Mesenchymal stem cell (in vitro differentiated cells and primary cell): ENCODE measurements at regions not wholly inside any gene's neighbourhood (a gene's known extent, or its start where the extent isn't known, plus 50 kb on each side); places are given as distances from the start of the nearest gene placed in this dataset.

ENCODE experiments used
- DNase-seq: peaks from one replicate; pipeline ENCODE4 v3.0.0-alpha.2; 2013
- H2AFZ ChIP-seq: one replicate; pipeline ENCODE4 v1.6.1; 2013; ENCODE audit warnings: low read depth, mild to moderate bottlenecking, control low read depth, inconsistent platforms, low read length, moderate library complexity
- H2AK5ac ChIP-seq: 2 replicates; pipeline ENCODE4 v1.6.1; 2013; ENCODE audit warnings: low read length, moderate library complexity, mild to moderate bottlenecking, inconsistent platforms; ENCODE audit not compliant: severe bottlenecking
- H2BK120ac ChIP-seq: one replicate; pipeline ENCODE4 v1.6.1; 2013; ENCODE audit warnings: low read depth, mild to moderate bottlenecking, inconsistent platforms, low read length, moderate library complexity
- H2BK12ac ChIP-seq, 2 experiments: one replicate each; pipeline ENCODE4 v1.6.1; 2013; ENCODE audit warnings: inconsistent platforms in 2 of 2, low read length in 2 of 2, mild to moderate bottlenecking in 2 of 2, moderate library complexity in 2 of 2, control low read depth in 1 of 2
- H2BK15ac ChIP-seq: one replicate; pipeline ENCODE4 v1.6.1; 2013; ENCODE audit warnings: mild to moderate bottlenecking, low read depth, inconsistent platforms; ENCODE audit not compliant: poor library complexity, severe bottlenecking
- H2BK5ac ChIP-seq: 2 replicates; pipeline ENCODE4 v1.6.1; 2013; ENCODE audit warnings: low read depth, mild to moderate bottlenecking, low read length, control low read depth, inconsistent platforms; ENCODE audit not compliant: poor library complexity, severe bottlenecking
- H3K14ac ChIP-seq, 2 experiments: one replicate each; pipeline ENCODE4 v1.6.1; 2013; ENCODE audit warnings: inconsistent platforms in 2 of 2, low read length in 2 of 2, control low read depth in 1 of 2, mild to moderate bottlenecking in 1 of 2, moderate library complexity in 1 of 2
- H3K18ac ChIP-seq, 2 experiments: one replicate each; pipeline ENCODE4 v1.6.1; 2013; ENCODE audit warnings: inconsistent platforms in 2 of 2, low read length in 2 of 2, control low read depth in 1 of 2, low read depth in 1 of 2, mild to moderate bottlenecking in 1 of 2
- H3K23ac ChIP-seq, 2 experiments: one replicate each; pipeline ENCODE4 v1.6.1; 2013; ENCODE audit warnings: inconsistent platforms in 2 of 2, low read length in 2 of 2, mild to moderate bottlenecking in 2 of 2, moderate library complexity in 2 of 2, control low read depth in 1 of 2
- H3K27ac ChIP-seq: 2 replicates; pipeline ENCODE4 v1.5.1; 2013; ENCODE audit warnings: mild to moderate bottlenecking, moderate library complexity, low read length, control low read depth, inconsistent platforms; ENCODE audit not compliant: poor library complexity, severe bottlenecking
- H3K27me3 ChIP-seq, 2 experiments: 2 replicates each; pipeline versions ENCODE4 v1.6.1 to v1.7.0; 2013; ENCODE audit warnings: low read length in 2 of 2, mild to moderate bottlenecking in 2 of 2, moderate library complexity in 2 of 2, control low read depth in 1 of 2, inconsistent platforms in 1 of 2; ENCODE audit not compliant: control insufficient read depth in 1 of 2, insufficient read depth in 1 of 2
- H3K36me3 ChIP-seq, 2 experiments: 2 replicates each; pipeline versions ENCODE4 v1.6.1 to v1.7.0; 2013; ENCODE audit warnings: low read length in 2 of 2, control low read depth in 1 of 2, inconsistent platforms in 1 of 2, low read depth in 1 of 2, mild to moderate bottlenecking in 1 of 2; ENCODE audit not compliant: insufficient read depth in 2 of 2, control insufficient read depth in 1 of 2
- H3K4ac ChIP-seq, 2 experiments: one replicate each; pipeline ENCODE4 v1.6.1; 2013; ENCODE audit warnings: inconsistent platforms in 2 of 2, low read length in 2 of 2, mild to moderate bottlenecking in 2 of 2, moderate library complexity in 2 of 2, control low read depth in 1 of 2, low read depth in 1 of 2
- H3K4me1 ChIP-seq: 2 replicates; pipeline ENCODE4 v1.6.1; 2013; ENCODE audit warnings: low read depth, low read length, control low read depth; ENCODE audit not compliant: control insufficient read depth, insufficient read depth
- H3K4me2 ChIP-seq: 2 replicates; pipeline ENCODE4 v1.6.1; 2013; ENCODE audit warnings: low read length, mild to moderate bottlenecking, inconsistent platforms; ENCODE audit not compliant: poor library complexity, severe bottlenecking
- H3K4me3 ChIP-seq, 2 experiments: 2 replicates each; pipeline versions ENCODE4 v1.5.1 to v1.7.0; 2013; ENCODE audit warnings: low read length in 2 of 2, mild to moderate bottlenecking in 2 of 2, control low read depth in 1 of 2, low read depth in 1 of 2; ENCODE audit not compliant: insufficient read depth in 1 of 2
- H3K79me1 ChIP-seq: replicated peaks from 2 replicates; pipeline ENCODE4 v1.6.1; 2013; ENCODE audit warnings: mild to moderate bottlenecking, control low read depth, low read length, inconsistent platforms; ENCODE audit not compliant: poor library complexity, severe bottlenecking
- H3K9ac ChIP-seq: 2 replicates; pipeline ENCODE4 v1.7.0; 2013; ENCODE audit warnings: mild to moderate bottlenecking, low read length, moderate library complexity
- H3K9me3 ChIP-seq: 2 replicates; pipeline ENCODE4 v1.7.0; 2013; ENCODE audit warnings: mild to moderate bottlenecking, low read length; ENCODE audit not compliant: control insufficient read depth
- H4K8ac ChIP-seq: one replicate; pipeline ENCODE4 v1.6.1; 2013; ENCODE audit warnings: inconsistent platforms, mild to moderate bottlenecking, low read length, moderate library complexity
- H4K91ac ChIP-seq: one replicate; pipeline ENCODE4 v1.6.1; 2013; ENCODE audit warnings: mild to moderate bottlenecking, low read length, inconsistent platforms
- WGBS: methylation state at CpG from one replicate; pipeline ENCODE4 v1.1.7; 2013; ENCODE audit warnings: mixed read lengths; 5-methylcytosine and 5-hydroxymethylcytosine counted together

DNA sequence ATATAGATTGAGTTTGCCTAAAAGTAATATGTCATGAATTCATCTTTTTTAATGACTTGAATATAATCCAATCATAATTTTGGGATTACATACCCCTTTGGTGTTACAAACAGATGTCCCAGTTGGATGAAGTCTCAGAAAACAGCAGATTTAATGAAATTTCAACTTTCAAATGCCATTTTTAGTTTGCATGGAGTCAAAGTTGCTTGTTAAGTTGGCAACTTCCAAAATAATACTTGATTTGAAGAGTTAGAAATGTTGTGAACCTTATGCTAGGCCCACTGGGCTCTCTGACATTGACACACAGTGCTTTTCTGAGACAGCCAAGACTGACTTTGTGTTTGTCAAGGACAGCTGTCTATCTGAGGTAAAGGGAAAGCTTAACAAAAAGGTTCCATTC, 248.1 kb downstream of the KIF20B start:
- Histone ChIP-seq H2AK5ac (no peak overlapping the region), H3K4me2 (no peak overlapping the region), H4K8ac (no peak overlapping the region), H3K4me3 (no peak overlapping the region), H3K36me3 (no peaks in the 10 kb centered on the region), H3K23ac (no peak overlapping the region), H3K79me1 (no peaks in the 10 kb centered on the region), H3K4me1 (no peaks in the 10 kb centered on the region), H2BK120ac (no peak overlapping the region), H3K27me3 (peaks cover 0 to 10% of the 10 kb centered on the region in 2 experiments), H2BK12ac (no peak overlapping the region), H3K9ac (no peak overlapping the region), H2BK15ac (no peak overlapping the region), H2BK5ac (no peak overlapping the region), H3K27ac (no peak overlapping the region), H3K9me3 (no peaks in the 10 kb centered on the region), H3K4ac (no peak overlapping the region), H3K18ac (no peak overlapping the region), H4K91ac (no peak overlapping the region), H2AFZ (no peak overlapping the region), H3K14ac (no peak overlapping the region)
- DNase-seq: no peak

DNA sequence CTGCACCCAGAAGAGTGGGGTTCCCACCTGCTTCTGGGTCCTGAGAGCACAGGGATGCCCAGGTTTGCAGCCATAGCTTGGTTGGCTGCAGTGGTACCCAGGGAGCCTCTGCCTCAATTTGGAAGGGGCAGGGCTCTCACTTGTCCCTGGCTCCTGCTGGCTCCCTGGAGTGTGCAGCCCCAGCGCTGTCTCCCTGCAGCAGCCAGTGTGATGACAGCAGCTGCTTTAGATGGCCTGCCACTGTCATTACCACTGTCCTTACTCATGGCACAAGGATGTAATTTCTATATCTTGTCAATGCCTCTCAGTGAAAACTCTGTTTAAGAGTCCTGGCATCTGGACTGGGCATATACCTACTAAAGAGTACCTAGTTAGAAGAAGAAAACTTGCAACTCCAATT, 250.9 kb downstream of the KIF20B start:
- no peak overlapping the region for H3K4ac ChIP-seq
- H2AK5ac ChIP-seq: no peak overlapping the region
- no peaks in the 10 kb centered on the region for H3K36me3 ChIP-seq
- no peak overlapping the region for H3K4me3 ChIP-seq
- H3K9me3 ChIP-seq: no peaks in the 10 kb centered on the region
- no peak for DNase-seq
- H3K9ac ChIP-seq: no peak overlapping the region
- H2BK120ac ChIP-seq: no peak overlapping the region
- H3K27ac ChIP-seq: no peak overlapping the region
- 100% methylated on average over 1 of the region's 1 CpG for WGBS
- no peak overlapping the region for H4K91ac ChIP-seq
- H3K4me2 ChIP-seq: no peak overlapping the region
- H2BK12ac ChIP-seq: no peak overlapping the region
- H2AFZ ChIP-seq: no peak overlapping the region
- no peak overlapping the region for H2BK15ac ChIP-seq
- no peaks in the 10 kb centered on the region for H3K4me1 ChIP-seq
- no peak overlapping the region for H3K18ac ChIP-seq
- no peaks in the 10 kb centered on the region for H3K79me1 ChIP-seq
- peaks cover 0 to 10% of the 10 kb centered on the region in 2 experiments for H3K27me3 ChIP-seq
- H3K14ac ChIP-seq: no peak overlapping the region
- no peak overlapping the region for H3K23ac ChIP-seq
- H4K8ac ChIP-seq: no peak overlapping the region
- no peak overlapping the region for H2BK5ac ChIP-seq

DNA sequence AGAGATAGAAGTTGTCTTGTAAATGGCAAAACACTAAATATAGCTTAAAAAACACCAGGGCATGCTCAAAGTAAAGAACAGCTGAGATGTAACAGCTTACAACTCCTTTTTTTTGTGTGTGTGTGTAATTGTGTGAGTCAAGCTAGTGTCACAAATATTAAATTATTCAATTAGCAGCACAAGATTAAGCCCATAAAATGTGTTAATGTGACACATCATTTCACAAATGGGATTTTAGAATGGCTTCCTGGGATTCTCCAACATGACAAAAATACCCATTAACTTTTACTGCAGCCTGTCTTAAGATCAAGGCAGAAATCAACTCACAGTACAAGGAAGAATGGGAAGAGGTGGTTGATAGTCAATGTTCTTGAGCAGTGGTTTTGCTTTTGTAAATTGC, 251.4 kb downstream of the KIF20B start:
- no peaks in the 10 kb centered on the region for H3K36me3 ChIP-seq
- no peak overlapping the region for H2AFZ ChIP-seq
- H2BK5ac ChIP-seq: no peak overlapping the region
- no peak overlapping the region for H2BK120ac ChIP-seq
- H2BK12ac ChIP-seq: no peak overlapping the region
- no peak overlapping the region for H2BK15ac ChIP-seq
- no peak overlapping the region for H3K4me2 ChIP-seq
- no peak overlapping the region for H3K4me3 ChIP-seq
- no peak overlapping the region for H3K27ac ChIP-seq
- H3K9me3 ChIP-seq: no peaks in the 10 kb centered on the region
- H3K4ac ChIP-seq: no peak overlapping the region
- no peak overlapping the region for H2AK5ac ChIP-seq
- H3K27me3 ChIP-seq: peaks cover 0 to 10% of the 10 kb centered on the region in 2 experiments
- no peak overlapping the region for H3K23ac ChIP-seq
- no peaks in the 10 kb centered on the region for H3K4me1 ChIP-seq
- H3K14ac ChIP-seq: no peak overlapping the region
- H3K79me1 ChIP-seq: no peaks in the 10 kb centered on the region
- H3K18ac ChIP-seq: no peak overlapping the region
- no peak overlapping the region for H4K8ac ChIP-seq
- no peak overlapping the region for H4K91ac ChIP-seq
- no peak for DNase-seq
- no peak overlapping the region for H3K9ac ChIP-seq

DNA sequence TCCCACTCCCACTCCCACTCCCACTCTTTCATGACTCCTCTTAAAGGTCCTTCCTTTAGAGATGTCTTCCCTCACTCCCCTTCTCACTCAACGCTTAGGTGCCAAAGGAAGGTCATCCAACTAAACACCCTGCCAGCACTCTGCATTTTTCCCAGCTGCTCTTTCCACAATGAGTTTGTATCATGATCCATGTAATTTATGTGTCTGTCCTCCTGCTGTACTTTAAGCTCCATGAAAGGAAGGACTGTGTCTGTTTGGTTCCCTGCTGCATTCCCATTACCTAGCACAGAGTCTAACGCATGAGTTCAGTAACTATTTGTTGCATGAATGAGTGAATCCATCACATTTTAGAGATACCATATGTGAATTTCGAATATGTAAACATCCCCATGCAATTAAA, 252.7 kb downstream of the KIF20B start:
- H4K8ac ChIP-seq: no peak overlapping the region
- DNase-seq: no peak

More for the DNA sequence above, 252.7 kb downstream of the KIF20B start:
- no peaks in the 10 kb centered on the region for H3K79me1 ChIP-seq
- H3K36me3 ChIP-seq: no peaks in the 10 kb centered on the region
- 75% methylated on average over 1 of the region's 3 CpGs for WGBS
- H2BK5ac ChIP-seq: no peak overlapping the region
- H2BK12ac ChIP-seq: no peak overlapping the region
- no peak overlapping the region for H4K91ac ChIP-seq
- no peak overlapping the region for H3K27ac ChIP-seq
- no peak overlapping the region for H3K23ac ChIP-seq
- H2BK15ac ChIP-seq: no peak overlapping the region
- no peaks in the 10 kb centered on the region for H3K9me3 ChIP-seq
- H3K14ac ChIP-seq: no peak overlapping the region
- no peaks in the 10 kb centered on the region for H3K4me1 ChIP-seq
- H2AFZ ChIP-seq: no peak overlapping the region
- H3K18ac ChIP-seq: no peak overlapping the region
- H3K4ac ChIP-seq: no peak overlapping the region
- H2BK120ac ChIP-seq: no peak overlapping the region
- no peak overlapping the region for H3K4me2 ChIP-seq
- no peak overlapping the region for H3K9ac ChIP-seq
- peaks cover 0 to 10% of the 10 kb centered on the region in 2 experiments for H3K27me3 ChIP-seq
- no peak overlapping the region for H3K4me3 ChIP-seq
- H2AK5ac ChIP-seq: no peak overlapping the region
